Lung (tissue), 11 donors: ENCODE measurements at regions not wholly inside any gene's neighbourhood (a gene's known extent, or its start where the extent isn't known, plus 50 kb on each side); places are given as distances from the start of the nearest gene placed in this dataset.

Experiments
- ATAC-seq: fragments of 200-7000 bp; cut with Tn5 transposase; one replicate; pipeline ENCODE4 v1.9.1; 2020; ENCODE audit warnings: moderate number of reproducible peaks; ENCODE audit not compliant: insufficient read depth, low FRiP score
- DNase-seq, 3 donors: peaks; one replicate each; pipeline ENCODE4 v3.0.0-alpha.2; 2013 to 2017
- H3K27ac ChIP-seq, 2 donors: one replicate each; pipeline ENCODE4 v1.5.1; 2013; ENCODE audit warnings: mild to moderate bottlenecking in 2 of 2, moderate library complexity in 2 of 2, control low read depth in 1 of 2, inconsistent platforms in 1 of 2, low read depth in 1 of 2, low read length in 1 of 2
- H3K27me3 ChIP-seq, 3 donors: one replicate each; pipeline ENCODE4 v1.5.1; 2013; ENCODE audit warnings: low read length in 2 of 3; ENCODE audit not compliant: control insufficient read depth in 3 of 3, insufficient read depth in 3 of 3
- H3K36me3 ChIP-seq, 4 donors: one replicate each; pipeline ENCODE4 v1.5.1; 2013; ENCODE audit warnings: low read length in 4 of 4, mild to moderate bottlenecking in 1 of 4, moderate library complexity in 1 of 4; ENCODE audit not compliant: control insufficient read depth in 4 of 4, insufficient read depth in 4 of 4
- H3K4me1 ChIP-seq, 5 donors: one replicate each; pipeline ENCODE4 v1.5.1; 2013; ENCODE audit warnings: low read length in 5 of 5, mild to moderate bottlenecking in 2 of 5, moderate library complexity in 1 of 5; ENCODE audit not compliant: control insufficient read depth in 5 of 5, insufficient read depth in 5 of 5
- H3K4me3 ChIP-seq: one replicate; pipeline ENCODE4 v1.5.1; 2013; ENCODE audit warnings: mild to moderate bottlenecking, control low read depth, moderate library complexity
- H3K9ac ChIP-seq, 2 donors: one replicate each; pipeline ENCODE4 v1.5.1; 2013; ENCODE audit warnings: low read length in 2 of 2, control low read depth in 1 of 2; ENCODE audit not compliant: insufficient read depth in 1 of 2
- H3K9me3 ChIP-seq, 4 donors: one replicate each; pipeline ENCODE4 v1.5.1; 2013; ENCODE audit warnings: low read length in 3 of 4, mild to moderate bottlenecking in 1 of 4, moderate library complexity in 1 of 4; ENCODE audit not compliant: control insufficient read depth in 4 of 4, insufficient read depth in 3 of 4
- CTCF ChIP-seq: IDR thresholded peaks from 2 replicates; pipeline ENCODE4 v1.5.1; 2012; ENCODE audit warnings: mild to moderate bottlenecking; ENCODE audit errors: control extremely low read depth, extremely low read depth
- WGBS, 2 donors: extraction: QIAGEN DNeasy Blood & Tissue Kit; methylation state at CpG; one replicate each; pipeline ENCODE4 v1.1.7; 2013; 5-methylcytosine and 5-hydroxymethylcytosine counted together
- donor health status: control.
- donor health status: control.
- donor health status: Bipolar disorder and iron deficiency.
- donor health status: healthy.
- donor health status: DM: yes; HTN: yes; CAD: no.

- TF ChIP-seq CTCF, result no peak
- Histone ChIP-seq H3K4me1 (no peaks in the 10 kb centered on the region), H3K4me3 (no peak overlapping the region), H3K9me3 (peaks cover 0 to 2% (median 0%) of the 10 kb centered on the region in 4 donors), H3K27ac (no peak overlapping the region), H3K27me3 (no peaks in the 10 kb centered on the region), H3K36me3 (no peaks in the 10 kb centered on the region), H3K9ac (no peak overlapping the region)
- WGBS, 2 donors, result 98 to 99% methylated on average over 2 of the region's 2 CpGs
- peak in 1 of 3 donors; percentile 43 for DNase-seq
- no peak for ATAC-seq
These were observed 262.2 kb upstream of the PMFBP1 start for GRCh38 chr16:72434159-72434558.

- Histone ChIP-seq H3K27ac (no peak overlapping the region), H3K36me3 (peaks cover 0 to 6% (median 2%) of the 10 kb centered on the region in 4 donors), H3K4me1 (no peaks in the 10 kb centered on the region), H3K9me3 (peaks cover 0 to 5% (median 0%) of the 10 kb centered on the region in 4 donors), H3K9ac (no peak overlapping the region), H3K27me3 (no peaks in the 10 kb centered on the region), H3K4me3 (no peak overlapping the region)
- no peak for ATAC-seq
- no peak for TF ChIP-seq CTCF
- no peak for DNase-seq
- WGBS, 2 donors, result 91 to 94% methylated on average over 2 of the region's 2 CpGs
These were observed 258.2 kb upstream of the PMFBP1 start for GRCh38 chr16:72430121-72430520.

- Histone ChIP-seq H3K27ac (no peak overlapping the region), H3K4me3 (no peak overlapping the region), H3K4me1 (no peaks in the 10 kb centered on the region), H3K36me3 (peaks cover 0 to 6% (median 2%) of the 10 kb centered on the region in 4 donors), H3K9ac (no peak overlapping the region), H3K27me3 (no peaks in the 10 kb centered on the region), H3K9me3 (peaks cover 0 to 5% (median 0%) of the 10 kb centered on the region in 4 donors)
- DNase-seq (no peak), ATAC-seq (no peak)
- WGBS, 2 donors, result 89 to 95% methylated on average over 5 of the region's 5 CpGs
- TF ChIP-seq CTCF, result no peak
These were observed 257.7 kb upstream of the PMFBP1 start for GRCh38 chr16:72429671-72430081.
